GM23338 (cell line): ENCODE measurements at regions not wholly inside any gene's neighbourhood (a gene's known extent, or its start where the extent isn't known, plus 50 kb on each side); places are given as distances from the start of the nearest gene placed in this dataset.
"Not testable (repeated sequence)": the region's sequence is repeated elsewhere in the genome, so short reads cannot be mapped to it uniquely, and the experiment has no call there.

Source experiments
- ATAC-seq: fragments of 200-7000 bp; cut with Tn5 transposase; 3 replicates; pipeline ENCODE4 v1.9.1; 2020
- DNase-seq: peaks from one replicate; pipeline ENCODE4 v3.0.0-alpha.2; 2015; ENCODE audit warnings: low spot score
- H2AFZ ChIP-seq: fragments of 200-600 bp; sonication (generic); 2 replicates; pipeline ENCODE4 v1.8.0; 2016; ENCODE audit warnings: antibody characterized with exemption, mild to moderate bottlenecking, moderate library complexity
- H3F3A ChIP-seq: fragments of 200-600 bp; sonication (generic); replicated peaks from 2 replicates; pipeline ENCODE4 v1.8.0; 2017; ENCODE audit warnings: antibody characterized with exemption, mixed run types, low read depth
- H3K27ac ChIP-seq: fragments of 200-600 bp; sonication (generic); 2 replicates; pipeline ENCODE4 v1.6.1; 2016; ENCODE audit warnings: low read depth
- H3K27me3 ChIP-seq: fragments of 200-600 bp; sonication (generic); 2 replicates; pipeline ENCODE4 v1.8.0; 2016; ENCODE audit warnings: mild to moderate bottlenecking, mixed run types, moderate library complexity; ENCODE audit not compliant: insufficient read depth
- H3K36me3 ChIP-seq: fragments of 200-600 bp; sonication (generic); 2 replicates; pipeline ENCODE4 v1.8.0; 2016; ENCODE audit warnings: mild to moderate bottlenecking; ENCODE audit not compliant: insufficient read depth
- H3K4me1 ChIP-seq: fragments of 200-600 bp; sonication (generic); 2 replicates; pipeline ENCODE4 v1.8.0; 2016; ENCODE audit warnings: mild to moderate bottlenecking, moderate library complexity; ENCODE audit not compliant: insufficient read depth
- H3K4me2 ChIP-seq: fragments of 200-600 bp; sonication (generic); 2 replicates; pipeline ENCODE4 v1.7.1; 2017; ENCODE audit warnings: mixed run types
- H3K4me3 ChIP-seq: fragments of 200-600 bp; sonication (generic); 2 replicates; pipeline ENCODE4 v1.6.1; 2016; ENCODE audit warnings: mixed run types
- H3K79me2 ChIP-seq: fragments of 200-600 bp; sonication (generic); replicated peaks from 2 replicates; pipeline ENCODE4 v1.8.0; 2017; ENCODE audit warnings: mild to moderate bottlenecking; ENCODE audit not compliant: insufficient read depth
- H3K9me2 ChIP-seq: fragments of 200-600 bp; sonication (generic); 2 replicates; pipeline ENCODE4 v1.8.0; 2017; ENCODE audit not compliant: insufficient read depth
- H4K20me1 ChIP-seq: fragments of 200-600 bp; sonication (generic); replicated peaks from 2 replicates; pipeline ENCODE4 v1.8.0; 2017; ENCODE audit warnings: mild to moderate bottlenecking; ENCODE audit not compliant: insufficient read depth
- H3K27ac Mint-ChIP-seq: 2 replicates; pipeline ENCODE4 v1.8.0; 2020; ENCODE audit warnings: inconsistent platforms, mild to moderate bottlenecking, moderate library complexity, mixed read lengths
- H3K27me3 Mint-ChIP-seq: 3 replicates; pipeline ENCODE4 v1.8.0; 2022; ENCODE audit warnings: low read depth, mild to moderate bottlenecking, moderate library complexity, mixed read lengths, inconsistent platforms; ENCODE audit not compliant: insufficient read depth, poor library complexity
- H3K36me3 Mint-ChIP-seq: 3 replicates; pipeline ENCODE4 v1.8.0; 2021; ENCODE audit warnings: low read depth, mild to moderate bottlenecking, inconsistent platforms, moderate library complexity, mixed read lengths
- H3K4me1 Mint-ChIP-seq: 3 replicates; pipeline ENCODE4 v1.8.0; 2020; ENCODE audit warnings: mild to moderate bottlenecking, inconsistent platforms, mixed read lengths
- H3K4me3 Mint-ChIP-seq: 3 replicates; pipeline ENCODE4 v1.8.0; 2021; ENCODE audit warnings: moderate library complexity, mild to moderate bottlenecking, inconsistent platforms, mixed read lengths
- H3K9me3 Mint-ChIP-seq: 3 replicates; pipeline ENCODE4 v1.8.0; 2020; ENCODE audit warnings: moderate library complexity, mild to moderate bottlenecking, inconsistent platforms, mixed read lengths
- CREB1 ChIP-seq: fragments of 250-450 bp; sonication (Bioruptor Pico); IDR thresholded peaks from 2 replicates; pipeline ENCODE4 v1.5.0; 2020; ENCODE audit warnings: low read depth, mild to moderate bottlenecking, moderate library complexity
- CTCF ChIP-seq, 2 experiments: fragments of 200-600 bp in 1 of 2; sonication (generic) in 1 of 2; conservative IDR thresholded peaks; 2 replicates each; pipeline versions ENCODE4 v1.5.1 to v1.6.1; 2016 to 2017; ENCODE audit warnings: antibody characterized with exemption in 2 of 2, low read depth in 2 of 2, mild to moderate bottlenecking in 2 of 2, moderate library complexity in 1 of 2
- EZH2 ChIP-seq: fragments of 200-600 bp; sonication (generic); IDR thresholded peaks from one replicate; pipeline ENCODE4 v1.8.0; 2017; ENCODE audit warnings: antibody characterized with exemption, mild to moderate bottlenecking, low read depth; ENCODE audit not compliant: unreplicated experiment
- EZH2phosphoT487 ChIP-seq: fragments of 200-600 bp; sonication (generic); IDR thresholded peaks from one replicate; pipeline ENCODE4 v1.8.1; 2018; ENCODE audit warnings: antibody characterized with exemption; ENCODE audit not compliant: unreplicated experiment
- NANOG ChIP-seq: IDR thresholded peaks from 2 replicates; pipeline ENCODE4 v1.6.1; 2016; ENCODE audit warnings: antibody characterized with exemption, borderline replicate concordance
- POLR2AphosphoS5 ChIP-seq: IDR thresholded peaks from 2 replicates; pipeline ENCODE4 v1.6.1; 2016; ENCODE audit warnings: antibody characterized with exemption, low read depth
- REST ChIP-seq: IDR thresholded peaks from one replicate; pipeline ENCODE4 v1.6.1; 2018; ENCODE audit warnings: antibody characterized with exemption; ENCODE audit not compliant: unreplicated experiment
- TF ChIP-seq, protein P1 (sequence below): IDR thresholded peaks from 2 replicates; pipeline ENCODE4 v1.6.1; 2016; ENCODE audit warnings: antibody characterized with exemption

DNA sequence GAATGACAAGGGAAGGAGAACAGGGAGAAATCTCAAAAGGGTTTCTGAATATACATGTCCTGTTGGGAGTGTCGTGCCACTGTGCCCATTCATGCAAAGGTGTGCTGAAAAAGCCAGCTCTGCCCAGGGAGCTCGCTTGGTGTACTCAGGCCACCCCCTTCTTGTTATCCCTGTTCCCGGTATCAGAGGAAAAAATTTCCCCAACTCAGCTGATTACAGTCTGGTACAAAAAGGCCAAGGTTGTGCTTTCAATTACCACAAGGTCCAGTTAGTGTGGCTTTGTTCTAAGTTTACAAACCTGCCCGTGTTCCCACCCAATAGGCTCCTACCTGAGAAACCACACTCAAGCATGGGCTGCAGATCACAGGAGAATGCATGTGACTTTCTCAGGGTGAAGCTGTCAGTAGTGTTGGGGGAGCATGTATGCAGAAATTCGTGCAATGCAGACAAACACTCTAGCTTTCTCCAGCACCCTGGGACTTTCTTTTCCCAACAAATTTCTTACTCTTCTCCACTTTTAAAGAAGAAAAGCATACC, 648.5 kb downstream of the NR2F2 start (continued):
- TF ChIP-seq EZH2phosphoT487, result no peak
- TF ChIP-seq NANOG, result no peak
- TF ChIP-seq REST, result no peak
- TF ChIP-seq CTCF (conservative IDR thresholded peaks at IDR 0.05; ENCODE audit: low read depth in 2 of 2), result no peak

DNA sequence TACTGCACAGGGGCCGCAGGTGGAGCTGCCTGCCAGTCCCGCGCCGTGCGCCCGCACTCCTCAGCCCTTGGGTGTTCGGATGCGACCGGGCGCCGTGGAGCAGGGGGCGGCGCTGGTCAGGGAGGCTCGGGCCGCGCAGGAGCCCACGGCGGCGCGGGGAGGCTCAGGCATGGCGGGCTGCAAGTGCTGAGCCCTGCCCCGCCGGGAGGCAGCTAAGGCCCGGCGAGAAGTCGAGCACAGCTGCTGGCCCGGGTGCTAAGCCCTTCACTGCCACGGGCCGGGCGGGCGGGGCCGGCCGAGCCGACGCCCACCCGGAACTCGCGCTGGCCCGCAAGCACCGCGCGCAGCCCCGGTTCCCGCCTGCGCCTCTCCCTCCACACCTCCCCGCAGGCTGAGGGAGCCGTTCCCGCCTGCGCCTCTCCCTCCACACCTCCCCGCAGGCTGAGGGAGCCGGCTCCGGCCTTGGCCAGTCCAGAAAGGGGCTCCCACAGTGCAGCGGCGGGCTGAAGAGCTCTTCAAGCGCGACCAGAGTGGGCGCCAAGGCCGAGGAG, 653.7 kb downstream of the NR2F2 start:
- Histone ChIP-seq H3K4me1 (peaks cover 17% of the 10 kb centered on the region), H3K4me2 (peak overlapping the region; percentile 80), H3K27me3 (peaks cover 27% of the 10 kb centered on the region), H2AFZ (peak overlapping the region; percentile 95; the same call in 1 of the 2 replicates), H3K4me3 (peak overlapping the region; percentile 58)
- not testable (repeated sequence) for H3K27me3 Mint-ChIP-seq, H3K27ac ChIP-seq, H4K20me1 ChIP-seq, H3K9me2 ChIP-seq, H3K36me3 Mint-ChIP-seq, H3K4me1 Mint-ChIP-seq, H3F3A ChIP-seq, H3K36me3 ChIP-seq, H3K79me2 ChIP-seq, H3K4me3 Mint-ChIP-seq, H3K27ac Mint-ChIP-seq
- ATAC-seq (peak; percentile 85), DNase-seq (peak; percentile 37)
- peaks cover 27% of the 10 kb centered on the region; the same call in 2 of the 3 replicates for H3K9me3 Mint-ChIP-seq

- Histone ChIP-seq H3K4me2 (no peak overlapping the region), H3K9me2 (peaks cover 7% of the 10 kb centered on the region), H3K4me1 (no peaks in the 10 kb centered on the region), H3F3A (no peaks in the 10 kb centered on the region), H3K79me2 (no peaks in the 10 kb centered on the region), H3K27ac (no peak overlapping the region), H3K4me3 (no peak overlapping the region), H3K36me3 (no peaks in the 10 kb centered on the region; the same call in none of the 2 replicates), H2AFZ (no peak overlapping the region), H4K20me1 (no peaks in the 10 kb centered on the region), H3K27me3 (peaks cover 12% of the 10 kb centered on the region)
- Mint-ChIP-seq H3K9me3 (peaks cover 28% of the 10 kb centered on the region), H3K36me3 (peaks cover 6% of the 10 kb centered on the region; the same call in 2 of the 3 replicates), H3K27me3 (no peaks in the 10 kb centered on the region), H3K4me3 (no peak overlapping the region), H3K27ac (no peak overlapping the region), H3K4me1 (no peaks in the 10 kb centered on the region)
- ATAC-seq (no peak), DNase-seq (no peak)
- TF ChIP-seq POLR2AphosphoS5 (no peak), EZH2 (no peak), CTCF (conservative IDR thresholded peaks at IDR 0.05; ENCODE audit: low read depth in 2 of 2) (no peak), CREB1 (CRISPR knock-in tag) (no peak), REST (no peak)
- TF ChIP-seq, protein P1, sequence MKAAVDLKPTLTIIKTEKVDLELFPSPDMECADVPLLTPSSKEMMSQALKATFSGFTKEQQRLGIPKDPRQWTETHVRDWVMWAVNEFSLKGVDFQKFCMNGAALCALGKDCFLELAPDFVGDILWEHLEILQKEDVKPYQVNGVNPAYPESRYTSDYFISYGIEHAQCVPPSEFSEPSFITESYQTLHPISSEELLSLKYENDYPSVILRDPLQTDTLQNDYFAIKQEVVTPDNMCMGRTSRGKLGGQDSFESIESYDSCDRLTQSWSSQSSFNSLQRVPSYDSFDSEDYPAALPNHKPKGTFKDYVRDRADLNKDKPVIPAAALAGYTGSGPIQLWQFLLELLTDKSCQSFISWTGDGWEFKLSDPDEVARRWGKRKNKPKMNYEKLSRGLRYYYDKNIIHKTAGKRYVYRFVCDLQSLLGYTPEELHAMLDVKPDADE, result no peak
Observed at GRCh38 chr15:96992817-96993216, 662.3 kb downstream of the NR2F2 start.
